ENCODE measurements at regions not wholly inside any gene's neighbourhood (a gene's known extent, or its start where the extent isn't known, plus 50 kb on each side); places are given as distances from the start of the nearest gene placed in this dataset.

GRCh38 chr10:83954193-83954799 is 185.0 kb upstream of the GHITM start:
- DNase-seq: no peak

GRCh38 chr10:83955406-83955805 is 183.9 kb upstream of the GHITM start:
- no peak for DNase-seq

GRCh38 chr10:83957168-83957947 is 182.0 kb upstream of the GHITM start:
- no peak for DNase-seq

- DNase-seq: no peak
These were observed 180.0 kb upstream of the GHITM start for GRCh38 chr10:83959328-83959727.

- DNase-seq: no peak
These were observed 179.2 kb upstream of the GHITM start for GRCh38 chr10:83960125-83960524.

GRCh38 chr10:83961620-83962019 is 177.7 kb upstream of the GHITM start:
- DNase-seq: no peak

GRCh38 chr10:83963446-83963845 is 175.9 kb upstream of the GHITM start:
- no peak for DNase-seq

GRCh38 chr10:83965473-83965872 is 173.8 kb upstream of the GHITM start:
- no peak for DNase-seq

- DNase-seq: no peak
These were observed 171.3 kb upstream of the GHITM start for GRCh38 chr10:83968052-83968451.

- DNase-seq: no peak
These were observed 160.5 kb upstream of the GHITM start for GRCh38 chr10:83978681-83979383.

- DNase-seq: no peak
These were observed 156.5 kb upstream of the GHITM start for GRCh38 chr10:83982812-83983211.

GRCh38 chr10:83983578-83984255 is 155.6 kb upstream of the GHITM start:
- DNase-seq: no peak

GRCh38 chr10:83984256-83984640 is 155.1 kb upstream of the GHITM start:
- no peak for DNase-seq

GRCh38 chr10:83986800-83987199 is 152.5 kb upstream of the GHITM start:
- no peak for DNase-seq

GRCh38 chr10:83987216-83987615 is 152.1 kb upstream of the GHITM start:
- no peak for DNase-seq

GRCh38 chr10:83988435-83988834 is 150.9 kb upstream of the GHITM start:
- no peak for DNase-seq

GRCh38 chr10:83990126-83990525 is 149.2 kb upstream of the GHITM start:
- DNase-seq: no peak

GRCh38 chr10:83991986-83992753 is 147.1 kb upstream of the GHITM start:
- DNase-seq: no peak

GRCh38 chr10:83994325-83994724 is 145.0 kb upstream of the GHITM start:
- DNase-seq: no peak

- DNase-seq: no peak
These were observed 143.5 kb upstream of the GHITM start for GRCh38 chr10:83995738-83996331.

- no peak for DNase-seq
These were observed 135.1 kb upstream of the GHITM start for GRCh38 chr10:84004221-84004620.

- no peak for DNase-seq
These were observed 133.9 kb upstream of the GHITM start for GRCh38 chr10:84005403-84005802.
